ENCODE measurements at regions not wholly inside any gene's neighbourhood (a gene's known extent, or its start where the extent isn't known, plus 50 kb on each side); places are given as distances from the start of the nearest gene placed in this dataset.
A peak's percentile ranks its signal among the peaks of the same experiment; 100 is the strongest.

DNA sequence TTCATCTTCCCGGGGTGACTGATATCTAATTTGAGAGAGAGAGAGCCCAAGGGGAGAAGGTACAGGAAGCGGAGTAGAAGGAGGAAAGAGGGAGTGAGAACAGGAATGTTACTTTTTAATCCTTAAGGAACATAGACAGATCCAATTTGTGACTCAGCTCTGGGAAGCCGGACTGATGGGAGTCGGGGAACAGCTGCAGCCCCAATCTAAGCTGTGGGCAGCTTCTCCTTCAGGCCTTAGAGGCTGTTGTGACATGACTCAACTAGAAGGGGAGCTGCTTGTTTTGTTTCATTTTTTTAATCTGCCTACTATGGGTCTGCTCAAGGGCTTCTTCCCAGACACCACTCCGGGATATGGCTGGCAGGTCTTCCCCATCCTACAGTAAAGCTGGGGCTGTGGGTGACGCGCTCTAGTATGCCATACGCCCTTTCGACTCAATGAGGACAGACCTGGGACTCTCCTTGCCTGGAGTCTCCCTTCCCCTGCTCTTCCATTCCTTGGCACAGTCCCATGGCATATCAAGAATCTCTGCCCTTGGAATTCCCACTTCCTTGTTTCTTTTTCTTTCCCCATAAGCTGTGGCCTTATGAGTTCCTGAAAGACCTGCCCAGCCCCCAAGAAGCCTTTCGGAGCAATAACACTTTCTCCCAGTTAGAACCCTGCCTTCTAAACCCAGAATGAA, 103.3 kb upstream of the AKIP1 start:
- TF ChIP-seq ZFX (IDR thresholded peaks at IDR 0.05): no peak
- TF ChIP-seq, protein P1, sequence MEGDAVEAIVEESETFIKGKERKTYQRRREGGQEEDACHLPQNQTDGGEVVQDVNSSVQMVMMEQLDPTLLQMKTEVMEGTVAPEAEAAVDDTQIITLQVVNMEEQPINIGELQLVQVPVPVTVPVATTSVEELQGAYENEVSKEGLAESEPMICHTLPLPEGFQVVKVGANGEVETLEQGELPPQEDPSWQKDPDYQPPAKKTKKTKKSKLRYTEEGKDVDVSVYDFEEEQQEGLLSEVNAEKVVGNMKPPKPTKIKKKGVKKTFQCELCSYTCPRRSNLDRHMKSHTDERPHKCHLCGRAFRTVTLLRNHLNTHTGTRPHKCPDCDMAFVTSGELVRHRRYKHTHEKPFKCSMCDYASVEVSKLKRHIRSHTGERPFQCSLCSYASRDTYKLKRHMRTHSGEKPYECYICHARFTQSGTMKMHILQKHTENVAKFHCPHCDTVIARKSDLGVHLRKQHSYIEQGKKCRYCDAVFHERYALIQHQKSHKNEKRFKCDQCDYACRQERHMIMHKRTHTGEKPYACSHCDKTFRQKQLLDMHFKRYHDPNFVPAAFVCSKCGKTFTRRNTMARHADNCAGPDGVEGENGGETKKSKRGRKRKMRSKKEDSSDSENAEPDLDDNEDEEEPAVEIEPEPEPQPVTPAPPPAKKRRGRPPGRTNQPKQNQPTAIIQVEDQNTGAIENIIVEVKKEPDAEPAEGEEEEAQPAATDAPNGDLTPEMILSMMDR (conservative IDR thresholded peaks at IDR 0.05): no peak
- 0 out of 2 replicates have a peak overlapping the region, but pooled peaks have one; percentile 4 for H3K27ac ChIP-seq

DNA sequence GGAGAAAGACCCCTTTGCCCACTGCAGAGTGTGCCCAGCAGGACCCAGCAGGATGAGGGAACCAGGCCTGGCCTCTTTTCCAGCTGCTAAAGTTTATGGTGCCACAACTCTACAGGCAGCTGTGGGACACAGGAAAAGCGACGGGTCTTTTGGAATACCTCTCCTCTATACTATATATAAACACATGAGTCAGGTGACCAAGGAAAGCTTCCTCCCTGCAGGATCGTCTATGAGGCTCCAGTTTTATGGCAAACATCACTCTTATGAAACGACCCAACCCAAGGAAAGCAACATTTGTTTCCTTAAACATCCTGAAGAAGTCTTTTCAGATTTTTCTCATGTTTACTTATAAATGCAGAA, 102.8 kb upstream of the AKIP1 start:
- 0 out of 2 replicates have a peak overlapping the region, but pooled peaks have one; percentile 4 for H3K27ac ChIP-seq
- no peak for TF ChIP-seq ZFX (IDR thresholded peaks at IDR 0.05)

DNA sequence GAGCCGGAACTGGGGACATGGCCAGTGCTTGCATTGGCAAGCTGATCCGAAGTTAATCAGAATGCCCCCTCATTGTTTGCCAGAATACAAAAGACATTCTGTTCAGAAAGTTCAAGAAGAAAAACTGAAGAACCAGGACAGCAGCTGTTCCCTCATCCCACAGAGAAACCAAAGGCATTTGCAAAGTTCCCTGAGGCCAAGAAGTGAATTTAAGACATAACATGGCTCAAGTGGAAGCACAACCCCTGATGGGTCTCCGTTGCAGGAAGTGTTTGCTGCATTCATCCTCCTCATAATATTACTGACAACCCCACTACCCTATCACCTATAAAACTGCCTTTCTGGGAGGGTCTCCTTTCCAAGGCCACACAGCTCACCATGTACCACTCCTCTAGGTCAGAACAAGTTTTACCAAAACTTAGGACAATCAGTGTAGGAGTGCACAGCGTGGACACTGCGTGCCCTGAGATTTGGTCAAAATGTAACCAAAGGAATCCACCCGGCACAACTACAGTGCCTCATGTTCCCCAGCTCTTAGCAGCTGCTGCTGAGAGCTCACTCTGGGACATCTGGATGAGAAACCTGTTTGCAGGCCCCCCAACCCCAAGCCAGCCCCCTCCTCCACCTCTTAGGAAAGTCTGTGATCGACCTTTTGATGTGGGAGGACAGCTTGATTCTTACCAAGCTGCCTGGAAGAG, 101.6 kb upstream of the AKIP1 start:
- no peak for TF ChIP-seq ZFX (IDR thresholded peaks at IDR 0.05)
- TF ChIP-seq, protein P1 (conservative IDR thresholded peaks at IDR 0.05): no peak

DNA sequence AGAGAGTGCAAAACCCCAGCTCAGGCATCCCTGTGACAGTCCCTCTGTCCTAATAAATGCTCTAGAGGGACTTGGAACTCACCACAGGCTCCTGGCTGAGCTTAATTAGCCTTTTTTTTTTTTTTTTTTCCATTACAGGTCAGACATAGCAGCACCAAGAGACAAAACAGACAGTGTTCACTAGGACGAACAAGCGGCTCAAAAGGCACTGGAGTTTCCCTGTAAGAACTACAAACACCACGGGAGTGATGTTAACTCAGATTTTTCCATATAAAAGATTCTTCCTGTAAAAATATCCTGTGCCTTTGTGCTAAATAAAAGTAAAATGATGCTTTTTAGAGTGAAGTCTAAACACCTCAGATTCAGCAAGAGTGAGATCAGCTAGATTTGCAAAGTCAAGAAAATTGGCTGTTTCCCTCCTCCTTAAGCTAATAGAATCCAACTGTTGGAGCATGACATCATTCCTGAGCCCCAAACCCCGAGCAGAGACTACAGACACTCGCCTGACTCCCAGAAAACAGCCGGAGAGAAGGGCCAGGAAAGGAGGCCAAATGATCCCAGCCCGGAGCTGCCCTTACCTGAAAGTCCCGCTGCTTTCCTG, 101.0 kb upstream of the AKIP1 start:
- H3K27ac ChIP-seq: peak overlapping the region; percentile 48
- TF ChIP-seq, protein P1 (conservative IDR thresholded peaks at IDR 0.05): no peak
- TF ChIP-seq ZFX (IDR thresholded peaks at IDR 0.05): no peak

More for the DNA sequence above, 101.6 kb upstream of the AKIP1 start:
- H3K27ac ChIP-seq: no peak overlapping the region

DNA sequence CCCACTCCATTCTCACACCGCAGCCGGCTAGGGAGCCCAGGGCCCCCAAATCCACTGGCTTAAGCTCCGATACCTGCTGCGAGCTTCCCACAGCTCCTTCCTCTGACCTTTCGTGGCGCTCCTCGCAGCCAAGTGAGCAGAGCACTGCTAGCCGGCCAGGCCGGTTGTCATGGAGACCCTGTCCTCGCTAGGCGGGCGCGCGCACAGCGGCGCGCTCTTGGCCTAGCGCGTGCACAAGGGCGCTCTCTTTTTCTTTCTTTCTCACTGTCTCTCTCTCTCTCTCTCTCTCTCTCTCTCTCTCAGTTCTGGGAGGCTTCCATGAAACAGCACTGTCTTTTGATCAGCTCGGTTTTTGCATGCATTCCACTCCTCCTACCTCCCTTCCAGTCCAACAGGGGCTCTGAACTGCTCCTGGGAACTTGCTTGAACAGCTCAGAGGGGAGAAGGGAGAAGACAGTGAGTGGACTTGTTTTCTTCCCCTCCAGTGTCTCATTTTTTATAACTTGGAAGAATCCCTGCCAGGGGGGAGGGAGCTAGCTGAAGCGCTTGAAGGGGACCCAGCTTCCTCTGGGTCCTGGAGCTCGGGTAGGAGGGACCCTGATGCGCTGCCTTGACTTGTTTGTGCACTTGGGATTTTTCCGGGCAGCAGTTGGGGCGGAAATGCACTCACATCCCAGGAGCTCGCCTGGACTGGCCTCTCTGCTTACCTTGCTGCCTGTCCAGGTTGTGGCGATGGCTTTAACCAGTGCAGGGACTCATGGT, 100.3 kb upstream of the AKIP1 start:
- peak overlapping the region; percentile 48 for H3K27ac ChIP-seq
- TF ChIP-seq, protein P1 (conservative IDR thresholded peaks at IDR 0.05): no peak
- no peak for TF ChIP-seq ZFX (IDR thresholded peaks at IDR 0.05)

GRCh38 chr11:8811571-8811970, 99.4 kb upstream of the AKIP1 start:
- TF ChIP-seq, protein P1 (conservative IDR thresholded peaks at IDR 0.05): no peak
- no peak for TF ChIP-seq ZFX (IDR thresholded peaks at IDR 0.05)
- no peak overlapping the region for H3K27ac ChIP-seq

DNA sequence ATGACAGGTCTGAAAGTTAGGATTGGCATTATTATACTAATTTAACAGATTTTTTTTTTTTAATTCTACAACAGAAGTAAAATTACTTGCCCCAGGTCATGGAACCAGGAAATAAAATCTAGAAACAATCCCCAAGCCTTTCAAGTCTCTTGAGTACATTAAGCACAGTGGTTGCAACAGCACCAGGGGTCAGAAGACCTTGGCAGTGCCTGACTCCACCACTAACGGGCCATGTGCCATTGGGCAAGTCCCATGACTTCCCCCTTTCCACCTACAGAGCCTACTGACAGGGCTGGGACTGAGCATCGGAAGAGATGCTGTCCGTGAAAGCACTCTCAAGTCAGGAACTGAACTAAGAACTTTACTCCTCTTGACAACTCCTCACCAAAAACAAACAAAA, 98.6 kb upstream of the AKIP1 start:
- TF ChIP-seq, protein P1 (conservative IDR thresholded peaks at IDR 0.05): no peak
- no peak for TF ChIP-seq ZFX (IDR thresholded peaks at IDR 0.05)
- no peak overlapping the region for H3K27ac ChIP-seq
